K562 (cell line): ENCODE measurements at regions not wholly inside any gene's neighbourhood (a gene's known extent, or its start where the extent isn't known, plus 50 kb on each side); places are given as distances from the start of the nearest gene placed in this dataset.

ENCODE experiments used
- CTCF ChIP-seq, 3 experiments: IDR thresholded peaks in 2 of 3; conservative IDR thresholded peaks in 1 of 3; 2 replicates each; pipeline ENCODE4 v1.5.1; 2011 to 2012; ENCODE audit warnings: low read length in 3 of 3, mild to moderate bottlenecking in 3 of 3, control low read depth in 2 of 3, improper control_type of control experiment in 1 of 3, inconsistent platforms in 1 of 3, low read depth in 1 of 3, mixed read lengths in 1 of 3, moderate library complexity in 1 of 3; ENCODE audit not compliant: insufficient read depth in 2 of 3
- EP300 ChIP-seq: IDR thresholded peaks from 2 replicates; pipeline ENCODE4 v1.6.1; 2012; ENCODE audit warnings: low read length, improper control_type of control experiment
- EZH2 ChIP-seq: IDR thresholded peaks from 2 replicates; pipeline ENCODE4 v1.6.1; 2012; ENCODE audit warnings: low read depth, mild to moderate bottlenecking, inconsistent platforms, low read length, borderline replicate concordance
- GTF2E2 ChIP-seq: fragments of 200-800 bp; sonication (Bioruptor generic); IDR thresholded peaks from 2 replicates; pipeline ENCODE4 v1.6.1; 2016; ENCODE audit warnings: missing genetic modification characterization, missing compliant biosample characterization
- HLTF ChIP-seq: fragments of 450-650 bp; IDR thresholded peaks from 2 replicates; pipeline ENCODE4 v1.6.1; 2016
- NR2F6 ChIP-seq: fragments of 450-650 bp; formaldehyde crosslinking; IDR thresholded peaks from 2 replicates; pipeline ENCODE4 v1.4.0; 2020; ENCODE audit warnings: mild to moderate bottlenecking
- RBM15 ChIP-seq: fragments of 200-400 bp; formaldehyde crosslinking; IDR thresholded peaks from 2 replicates; pipeline ENCODE4 v1.6.1; 2018; ENCODE audit warnings: mild to moderate bottlenecking, low read length, moderate library complexity; ENCODE audit not compliant: insufficient read depth
- TFAP4 ChIP-seq: sonication (generic); formaldehyde crosslinking; IDR thresholded peaks from 2 replicates; pipeline ENCODE4 v1.8.0; 2022; ENCODE audit warnings: missing genetic modification reagents, mild to moderate bottlenecking, moderate library complexity, borderline replicate concordance
- ZNF639 ChIP-seq, 2 experiments: fragments of 200-800 bp in 1 of 2; sonication (Bioruptor generic) in 1 of 2; sonication (generic) in 1 of 2; formaldehyde crosslinking in 1 of 2; IDR thresholded peaks in 1 of 2; conservative IDR thresholded peaks in 1 of 2; 2 replicates each; pipeline versions ENCODE4 v1.5.0 to v1.6.1; 2016 to 2020; ENCODE audit warnings: missing compliant biosample characterization in 1 of 2, missing genetic modification characterization in 1 of 2, missing genetic modification reagents in 1 of 2

- TF ChIP-seq TFAP4 (CRISPR knock-in tag) (no peak), CTCF (IDR thresholded peaks at IDR 0.05 in 2 of 3, conservative IDR thresholded peaks at IDR 0.05 in 1 of 3; ENCODE audit: insufficient read depth in 2 of 3, low read depth in 1 of 3, low read length in 3 of 3) (no peak), ZNF639 (CRISPR knock-in tag; conservative IDR thresholded peaks at IDR 0.05 in 1 of 2, IDR thresholded peaks at IDR 0.05 in 1 of 2) (no peak), NR2F6 (no peak), EP300 (no peak), HLTF (no peak), EZH2 (no peak), GTF2E2 (tag) (no peak), RBM15 (no peak)
These were observed 122.2 kb upstream of the SALL4 start for GRCh38 chr20:51924509-51924908.
